Endothelial cell of umbilical vein (primary cell): ENCODE measurements at regions not wholly inside any gene's neighbourhood (a gene's known extent, or its start where the extent isn't known, plus 50 kb on each side); places are given as distances from the start of the nearest gene placed in this dataset.

Experiments used
- BruUV-seq: library from RNA; stranded (reverse); fragments of 400-500 nt; replicated peaks from 2 replicates; lab custom pipeline; 2021; lab: Mats Ljungman, UMichigan
- CTCF ChIA-PET: fragments of 300-600, 350-600 bp; sonication (Branson Sonifier 250); formaldehyde crosslinking; loops from one replicate; lab custom pipeline; 2021; ENCODE audit warnings: antibody characterized with exemption, inconsistent platforms; lab: Charles Lee
- POLR2A ChIA-PET: fragments of 300-600, 350-600 bp; sonication (Branson Sonifier 250); formaldehyde crosslinking; loops from one replicate; lab custom pipeline; 2021; ENCODE audit warnings: antibody characterized with exemption, inconsistent platforms; lab: Charles Lee
- DNase-seq: peaks from one replicate; pipeline ENCODE4 v3.0.0-alpha.2; 2011; ENCODE audit warnings: low read depth, low spot score
- FAIRE-seq: peaks from 2 replicates; lab custom pipeline; 2011; peaks lifted over from hg19 to GRCh38; lab: Jason Lieb, UNC
- H2AFZ ChIP-seq: 2 replicates; pipeline ENCODE4 v1.6.0; 2012; ENCODE audit warnings: low read depth, low read length, control low read depth, inconsistent platforms
- H3K27ac ChIP-seq: 2 replicates; pipeline ENCODE4 v1.5.1; 2011; ENCODE audit warnings: low read depth, mild to moderate bottlenecking, control low read depth, low read length, moderate library complexity; ENCODE audit not compliant: insufficient read depth
- H3K27me3 ChIP-seq, 2 experiments: 2 replicates each; pipeline versions ENCODE4 v1.6.0 to v1.6.1; 2011; ENCODE audit warnings: low read length in 2 of 2, mixed read lengths in 1 of 2; ENCODE audit not compliant: control insufficient read depth in 2 of 2, insufficient read depth in 2 of 2
- H3K36me3 ChIP-seq, 2 experiments: 2 replicates in 1 of 2; 3 replicates in 1 of 2; pipeline ENCODE4 v1.5.1; 2011; ENCODE audit warnings: low read length in 2 of 2, mild to moderate bottlenecking in 1 of 2, moderate library complexity in 1 of 2; ENCODE audit not compliant: control insufficient read depth in 2 of 2, insufficient read depth in 2 of 2; ENCODE audit errors: extremely low read depth in 1 of 2
- H3K4me1 ChIP-seq: 3 replicates; pipeline ENCODE4 v1.5.1; 2011; ENCODE audit warnings: mild to moderate bottlenecking, low read length; ENCODE audit not compliant: control insufficient read depth, insufficient read depth; ENCODE audit errors: extremely low read depth
- H3K4me2 ChIP-seq: 2 replicates; pipeline ENCODE4 v1.6.1; 2011; ENCODE audit warnings: low read length, control low read depth, mixed read lengths; ENCODE audit not compliant: insufficient read depth
- H3K4me3 ChIP-seq, 3 experiments: fragments of 200-600 bp in 1 of 3; sonication (generic), shearing (Covaris generic) in 1 of 3; replicated peaks in 1 of 3; 2 replicates each; pipeline ENCODE4 v1.5.1; 2011 to 2016; ENCODE audit warnings: control low read depth in 3 of 3, low read length in 3 of 3, mild to moderate bottlenecking in 2 of 3, inconsistent platforms in 1 of 3, low read depth in 1 of 3, moderate library complexity in 1 of 3; ENCODE audit not compliant: insufficient read depth in 1 of 3
- H3K79me2 ChIP-seq: 2 replicates; pipeline ENCODE4 v1.6.0; 2012; ENCODE audit warnings: low read length, inconsistent platforms; ENCODE audit not compliant: control insufficient read depth, insufficient read depth
- H3K9ac ChIP-seq: replicated peaks from 2 replicates; pipeline ENCODE3; 2011; ENCODE audit warnings: low read length, control low read depth; ENCODE audit not compliant: insufficient read depth; ENCODE audit errors: extremely low read depth
- H3K9me1 ChIP-seq: replicated peaks from 3 replicates; pipeline ENCODE4 v1.6.0; 2011; ENCODE audit warnings: mild to moderate bottlenecking, low read length; ENCODE audit not compliant: control insufficient read depth, insufficient read depth; ENCODE audit errors: extremely low read depth
- H3K9me3 ChIP-seq: replicated peaks from 2 replicates; pipeline ENCODE4 v1.5.1; 2012; ENCODE audit warnings: low read length, inconsistent platforms; ENCODE audit not compliant: control insufficient read depth, insufficient read depth
- H4K20me1 ChIP-seq: replicated peaks from 2 replicates; pipeline ENCODE3; 2011; ENCODE audit warnings: mild to moderate bottlenecking, low read length; ENCODE audit not compliant: control insufficient read depth, insufficient read depth; ENCODE audit errors: extremely low read depth
- EZH2 ChIP-seq: IDR thresholded peaks from 2 replicates; pipeline ENCODE4 v1.6.1; 2012; ENCODE audit warnings: borderline replicate concordance, low read depth, mild to moderate bottlenecking, moderate library complexity, low read length, inconsistent platforms; ENCODE audit not compliant: severe bottlenecking
- FOS ChIP-seq: IDR thresholded peaks from 2 replicates; pipeline ENCODE4 v1.6.1; 2011; ENCODE audit warnings: mild to moderate bottlenecking, low read length, moderate library complexity, borderline replicate concordance; ENCODE audit not compliant: insufficient read depth
- GATA2 ChIP-seq: IDR thresholded peaks from 2 replicates; pipeline ENCODE4 v1.7.0; 2011; ENCODE audit warnings: low read depth, mild to moderate bottlenecking, moderate library complexity, mixed read lengths, low read length; ENCODE audit not compliant: insufficient read length, insufficient read depth
- JUN ChIP-seq: IDR thresholded peaks from 2 replicates; pipeline ENCODE4 v1.6.1; 2011; ENCODE audit warnings: borderline replicate concordance, low read depth; ENCODE audit not compliant: insufficient read length, insufficient read depth
- MYC ChIP-seq: IDR thresholded peaks from one replicate; pipeline ENCODE4 v1.6.1; 2011; ENCODE audit warnings: mild to moderate bottlenecking, low read depth, low read length
- POLR2A ChIP-seq: IDR thresholded peaks from 2 replicates; pipeline ENCODE4 v1.6.1; 2012; ENCODE audit warnings: low read depth, mild to moderate bottlenecking, control low read depth, low read length
- POLR2AphosphoS5 ChIP-seq: IDR thresholded peaks from 2 replicates; pipeline ENCODE4 v1.6.1; 2012; ENCODE audit warnings: low read depth, mild to moderate bottlenecking, control low read depth, low read length, moderate library complexity; ENCODE audit not compliant: insufficient read depth
- dilution Hi-C: fragments of 300-500 bp; cut with MboI; formaldehyde crosslinking; loops from one replicate; pipeline ENCODE4 v1.15.0; 2019; ENCODE audit warnings: low sequenced_read_pairs; ENCODE audit not compliant: extremely low pct_ligation_motif_present
- intact Hi-C: fragments of 100-400 bp; cut with micrococcal nuclease; formaldehyde crosslinking; loops from one replicate; pipeline ENCODE4 v1.10.0; 2022
- TF ChIP-seq, protein P1 (sequence below), 2 donors: IDR thresholded peaks; 1 replicate in 1 of 2; 2 replicates in 1 of 2; pipeline ENCODE4 v1.5.1; 2011; ENCODE audit warnings: low read length in 2 of 2, mild to moderate bottlenecking in 2 of 2, moderate library complexity in 2 of 2, control low read depth in 1 of 2, inconsistent platforms in 1 of 2, low read depth in 1 of 2; ENCODE audit not compliant: insufficient read depth in 1 of 2; ENCODE audit errors: extremely low read depth in 1 of 2
- TF ChIP-seq, protein P2 (sequence below): IDR thresholded peaks from 2 replicates; pipeline ENCODE4 v1.6.1; 2011; ENCODE audit not compliant: insufficient read depth, insufficient read length

DNA sequence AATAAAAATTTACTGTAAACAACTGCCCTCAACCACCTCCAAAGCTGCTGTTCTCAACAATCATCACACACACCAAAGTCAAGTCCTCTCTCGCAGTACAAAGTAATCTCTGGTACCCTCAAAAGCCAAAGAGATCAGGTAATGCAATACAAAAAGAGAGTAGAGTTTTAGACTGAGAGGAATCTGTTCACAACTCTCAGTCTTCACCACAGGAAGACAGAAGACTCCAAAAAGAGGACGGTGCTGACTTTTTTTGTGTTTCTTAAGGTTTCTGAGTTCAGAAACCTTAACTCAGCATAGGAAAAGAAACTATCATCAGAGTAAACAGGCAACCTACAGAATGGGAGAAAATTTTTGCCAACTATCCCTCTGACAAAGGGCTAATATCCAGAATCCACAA is 1072.3 kb upstream of the DIAPH2 start:
- POLR2A ChIA-PET, result no interaction called here
- H3K4me2 ChIP-seq, result no peak overlapping the region
- no TSS peak for BruUV-seq
- no peak overlapping the region for H3K27ac ChIP-seq
- H3K9ac ChIP-seq, result no peak overlapping the region
- no peaks in the 10 kb centered on the region for H3K79me2 ChIP-seq
- no peaks in the 10 kb centered on the region for H3K36me3 ChIP-seq
- no peaks in the 10 kb centered on the region for H3K27me3 ChIP-seq
- intact Hi-C loops (no loop called here), dilution Hi-C loops (no loop called here)
- H3K4me3 ChIP-seq, result no peak overlapping the region
- H3K4me1 ChIP-seq, result no peaks in the 10 kb centered on the region
- CTCF ChIA-PET, result no interaction called here
- TF ChIP-seq FOS, result no peak
- TF ChIP-seq MYC, result no peak
- no peak for TF ChIP-seq POLR2AphosphoS5
- TF ChIP-seq GATA2, result no peak
- TF ChIP-seq EZH2, result no peak
- TF ChIP-seq POLR2A, result no peak
- TF ChIP-seq, protein P1, sequence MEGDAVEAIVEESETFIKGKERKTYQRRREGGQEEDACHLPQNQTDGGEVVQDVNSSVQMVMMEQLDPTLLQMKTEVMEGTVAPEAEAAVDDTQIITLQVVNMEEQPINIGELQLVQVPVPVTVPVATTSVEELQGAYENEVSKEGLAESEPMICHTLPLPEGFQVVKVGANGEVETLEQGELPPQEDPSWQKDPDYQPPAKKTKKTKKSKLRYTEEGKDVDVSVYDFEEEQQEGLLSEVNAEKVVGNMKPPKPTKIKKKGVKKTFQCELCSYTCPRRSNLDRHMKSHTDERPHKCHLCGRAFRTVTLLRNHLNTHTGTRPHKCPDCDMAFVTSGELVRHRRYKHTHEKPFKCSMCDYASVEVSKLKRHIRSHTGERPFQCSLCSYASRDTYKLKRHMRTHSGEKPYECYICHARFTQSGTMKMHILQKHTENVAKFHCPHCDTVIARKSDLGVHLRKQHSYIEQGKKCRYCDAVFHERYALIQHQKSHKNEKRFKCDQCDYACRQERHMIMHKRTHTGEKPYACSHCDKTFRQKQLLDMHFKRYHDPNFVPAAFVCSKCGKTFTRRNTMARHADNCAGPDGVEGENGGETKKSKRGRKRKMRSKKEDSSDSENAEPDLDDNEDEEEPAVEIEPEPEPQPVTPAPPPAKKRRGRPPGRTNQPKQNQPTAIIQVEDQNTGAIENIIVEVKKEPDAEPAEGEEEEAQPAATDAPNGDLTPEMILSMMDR (IDR thresholded peaks at IDR 0.05; ENCODE audit: extremely low read depth in 1 of 2, insufficient read depth in 1 of 2, low read depth in 1 of 2, low read length in 2 of 2), result no peak
- H3K9me3 ChIP-seq, result no peaks in the 10 kb centered on the region
- no peak overlapping the region for H2AFZ ChIP-seq
- no peaks in the 10 kb centered on the region for H3K9me1 ChIP-seq
- FAIRE-seq, result no peak
- DNase-seq, result no peak
- no peaks in the 10 kb centered on the region for H4K20me1 ChIP-seq

DNA sequence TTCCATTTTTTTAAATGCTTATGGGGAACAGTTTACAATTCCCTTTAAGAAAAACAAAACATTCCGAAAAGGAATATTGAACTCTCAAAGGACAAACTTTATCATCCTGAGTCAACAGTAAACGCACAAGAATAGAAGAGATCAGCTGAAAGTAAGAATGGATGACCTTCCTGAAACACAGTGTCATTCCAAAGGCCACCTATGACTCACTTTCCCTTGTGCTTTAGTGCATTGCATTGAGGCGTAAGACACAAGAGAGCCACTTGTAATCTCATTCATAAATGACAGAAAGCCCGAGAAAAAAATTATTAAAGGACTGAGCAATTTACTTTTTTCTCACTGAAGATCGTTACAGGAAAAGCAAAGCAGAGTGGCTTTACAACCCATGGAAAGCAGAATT is 1062.4 kb upstream of the DIAPH2 start:
- H3K4me2 ChIP-seq, result no peak overlapping the region
- no TSS peak for BruUV-seq
- TF ChIP-seq POLR2A, result no peak
- TF ChIP-seq FOS, result no peak
- TF ChIP-seq, protein P2, sequence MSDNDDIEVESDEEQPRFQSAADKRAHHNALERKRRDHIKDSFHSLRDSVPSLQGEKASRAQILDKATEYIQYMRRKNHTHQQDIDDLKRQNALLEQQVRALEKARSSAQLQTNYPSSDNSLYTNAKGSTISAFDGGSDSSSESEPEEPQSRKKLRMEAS, result no peak
- no peak for TF ChIP-seq EZH2
- no peak for TF ChIP-seq POLR2AphosphoS5
- no peak for TF ChIP-seq JUN
- no peak for TF ChIP-seq GATA2
- TF ChIP-seq, protein P1 (IDR thresholded peaks at IDR 0.05; ENCODE audit: extremely low read depth in 1 of 2, insufficient read depth in 1 of 2, low read depth in 1 of 2, low read length in 2 of 2), result no peak
- H3K79me2 ChIP-seq, result no peaks in the 10 kb centered on the region
- ChIA-PET POLR2A (no interaction called here), CTCF (no interaction called here)
- H3K9me3 ChIP-seq, result no peaks in the 10 kb centered on the region
- H3K4me1 ChIP-seq, result no peaks in the 10 kb centered on the region
- intact Hi-C loops, result no loop called here
- H4K20me1 ChIP-seq, result no peaks in the 10 kb centered on the region
- no peak overlapping the region for H3K4me3 ChIP-seq
- dilution Hi-C loops, result no loop called here
- H3K27ac ChIP-seq, result no peak overlapping the region
- FAIRE-seq (no peak), DNase-seq (no peak)
- no peaks in the 10 kb centered on the region for H3K36me3 ChIP-seq
- no peaks in the 10 kb centered on the region for H3K9me1 ChIP-seq
- H3K9ac ChIP-seq, result no peak overlapping the region
- H2AFZ ChIP-seq, result no peak overlapping the region
- no peaks in the 10 kb centered on the region for H3K27me3 ChIP-seq
